Nucleus accumbens (tissue), 56 donors: ENCODE measurements at regions not wholly inside any gene's neighbourhood (a gene's known extent, or its start where the extent isn't known, plus 50 kb on each side); places are given as distances from the start of the nearest gene placed in this dataset.
"Not testable (repeated sequence)": the region's sequence is repeated elsewhere in the genome, so short reads cannot be mapped to it uniquely, and the experiment has no call there.

Experiments
- DNase-seq, 56 donors: peaks; one replicate each; lab custom pipeline; 2025; lab: John Stamatoyannopoulos, UW

GRCh38 chrX:40852586-40852985 is 117.2 kb upstream of the MED14 start:
- DNase-seq = no peak

DNA sequence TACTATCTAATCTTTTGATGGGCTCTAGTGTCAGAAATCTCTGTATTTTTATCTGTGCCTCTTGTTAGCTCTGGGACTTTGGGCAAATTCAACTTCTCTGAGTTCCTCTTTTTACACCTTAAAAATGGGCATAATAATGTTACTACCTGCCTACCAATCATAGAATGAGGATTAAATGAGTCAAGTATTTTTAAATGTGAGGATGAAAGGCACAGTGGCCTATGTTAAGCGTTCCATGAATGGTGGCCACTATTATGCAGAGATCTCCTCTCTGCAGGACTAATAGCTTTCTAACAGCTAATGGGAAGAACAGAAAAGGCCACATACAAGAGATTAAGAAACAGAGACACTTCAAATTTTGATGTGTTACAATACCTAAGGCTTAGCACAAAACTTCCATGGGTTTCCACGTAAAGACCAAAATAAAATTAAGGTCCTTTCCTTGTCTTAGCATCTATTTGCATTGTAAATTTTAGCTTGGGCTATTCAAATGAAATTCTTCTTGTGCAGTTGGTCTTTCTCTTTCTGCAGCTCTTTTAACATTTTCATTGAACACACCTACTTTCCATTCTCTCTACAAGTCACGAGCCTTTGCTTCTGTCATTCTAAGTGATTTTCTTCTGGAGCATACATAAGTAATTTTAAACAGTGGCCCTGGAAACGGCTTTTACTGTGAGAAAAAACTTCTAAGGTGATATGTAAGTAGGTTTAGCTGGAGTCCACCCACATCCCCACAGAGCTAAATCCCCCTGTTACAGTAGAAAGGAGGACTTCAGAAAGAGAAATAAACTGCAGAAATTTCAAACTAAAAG is 117.9 kb upstream of the MED14 start:
- no peak for DNase-seq

GRCh38 chrX:40853816-40854123 is 118.4 kb upstream of the MED14 start:
- no peak for DNase-seq

DNA sequence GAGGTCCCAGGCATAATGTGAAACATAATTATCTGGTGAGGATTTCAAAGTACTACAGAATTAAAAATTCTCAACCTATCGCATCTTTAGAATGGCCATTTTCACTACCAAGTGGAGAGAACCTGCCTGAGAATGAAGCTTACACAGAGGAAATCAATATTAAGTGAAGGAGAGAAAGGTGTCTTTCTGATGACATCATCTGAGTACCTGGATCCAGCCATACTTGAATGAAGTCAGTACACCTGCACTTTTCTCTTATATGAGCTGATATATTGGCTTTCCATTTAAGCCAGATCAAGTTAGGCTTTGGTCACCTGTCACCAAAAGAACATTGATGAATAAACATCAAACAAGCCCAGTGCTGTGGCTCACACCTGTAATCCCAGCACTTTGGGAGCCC is 118.9 kb upstream of the MED14 start:
- no peak for DNase-seq

- no peak for DNase-seq
Measured at GRCh38 chrX:40855411-40855810, 120.1 kb upstream of the MED14 start.

DNA sequence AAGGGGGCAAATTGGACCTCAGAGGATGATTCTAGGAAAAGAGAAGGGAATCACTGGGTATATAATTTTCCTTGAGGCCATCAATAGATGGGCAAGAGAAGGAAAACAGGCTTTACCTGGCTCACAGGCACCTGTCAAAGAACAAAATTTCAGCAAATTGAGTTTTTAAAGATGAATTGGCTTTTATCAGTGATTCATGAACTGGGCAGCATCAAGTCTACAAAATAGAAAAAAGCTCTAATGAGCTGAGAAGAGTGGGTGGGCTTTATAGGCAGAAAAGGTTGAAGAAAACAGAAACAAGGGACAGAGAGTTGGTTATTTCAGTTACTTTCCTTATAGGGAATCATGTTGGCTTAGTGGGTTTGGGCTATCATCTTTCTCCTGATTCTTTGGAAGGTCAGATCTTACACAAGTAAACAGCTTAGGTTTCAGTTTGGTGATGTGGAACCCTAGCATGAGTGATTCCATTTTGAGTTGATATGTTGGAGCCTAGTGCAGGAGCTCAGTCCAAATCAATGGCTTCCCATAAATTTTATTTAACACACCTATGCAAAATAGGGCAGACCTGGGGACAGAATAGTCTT is 120.7 kb upstream of the MED14 start:
- DNase-seq = no peak

- DNase-seq = not testable (repeated sequence)
Measured at GRCh38 chrX:40861952-40862554, 126.7 kb upstream of the MED14 start.

DNA sequence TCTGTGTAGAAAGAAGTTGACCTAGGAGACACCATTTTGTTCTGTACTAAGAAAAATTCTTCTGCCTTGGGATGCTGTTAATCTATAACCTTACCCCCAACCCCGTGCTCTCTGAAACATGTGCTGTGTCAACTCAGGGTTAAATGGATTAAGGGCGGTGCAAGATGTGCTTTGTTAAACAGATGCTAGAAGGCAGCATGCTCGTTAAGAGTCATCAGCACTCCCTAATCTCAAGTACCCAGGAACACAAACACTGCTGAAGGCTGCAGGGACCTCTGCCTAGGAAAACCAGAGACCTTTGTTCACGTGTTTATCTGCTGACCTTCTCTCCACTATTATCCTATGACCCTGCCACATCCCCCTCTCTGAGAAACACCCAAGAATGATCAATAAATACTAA is 127.9 kb upstream of the MED14 start:
- not testable (repeated sequence) for DNase-seq

GRCh38 chrX:40863671-40864070 is 128.3 kb upstream of the MED14 start:
- DNase-seq = no peak

DNA sequence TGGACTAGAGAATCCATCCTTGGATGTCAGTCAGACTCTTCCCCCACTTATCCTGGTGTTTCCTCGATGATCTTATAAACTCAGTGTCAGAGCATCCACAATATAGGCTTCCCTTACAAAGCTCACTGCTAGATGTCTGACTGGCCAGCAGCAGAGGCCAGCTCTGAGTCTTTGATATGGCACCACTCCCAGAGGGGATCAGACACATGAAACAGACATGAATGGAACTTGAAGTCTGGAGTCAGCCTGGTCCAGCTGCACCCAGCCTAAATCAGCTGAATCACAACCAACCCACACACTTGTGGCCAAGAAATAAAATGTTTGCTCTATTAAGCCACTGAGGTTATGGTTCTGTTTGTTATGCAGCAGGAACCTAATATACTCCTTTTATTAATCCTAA is 129.6 kb upstream of the MED14 start:
- DNase-seq = no peak

- DNase-seq = no peak
Measured at GRCh38 chrX:40866893-40867292, 131.6 kb upstream of the MED14 start.

GRCh38 chrX:40867352-40867751 is 132.0 kb upstream of the MED14 start:
- DNase-seq = peak in 8 of 56 donors; percentile 0 to 13 (median 2)

DNA sequence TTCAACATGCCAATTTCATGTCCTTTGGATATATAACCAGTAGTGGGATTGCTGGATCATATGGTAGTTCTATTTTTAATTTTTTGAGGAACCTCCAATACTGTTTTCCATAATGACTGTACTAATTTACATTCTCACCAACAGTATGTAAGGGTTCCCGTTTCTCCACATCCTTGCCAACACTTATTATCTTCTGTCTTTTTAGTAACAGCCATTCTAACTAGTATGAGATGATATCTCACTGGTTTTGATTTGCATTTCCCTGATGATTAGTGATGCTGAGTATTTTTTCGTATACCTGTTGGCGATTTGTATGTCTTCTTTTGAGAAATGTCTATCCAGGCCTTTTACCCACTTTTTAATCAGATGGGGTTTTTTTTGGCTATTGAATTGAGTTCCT is 133.5 kb upstream of the MED14 start:
- no peak for DNase-seq

DNA sequence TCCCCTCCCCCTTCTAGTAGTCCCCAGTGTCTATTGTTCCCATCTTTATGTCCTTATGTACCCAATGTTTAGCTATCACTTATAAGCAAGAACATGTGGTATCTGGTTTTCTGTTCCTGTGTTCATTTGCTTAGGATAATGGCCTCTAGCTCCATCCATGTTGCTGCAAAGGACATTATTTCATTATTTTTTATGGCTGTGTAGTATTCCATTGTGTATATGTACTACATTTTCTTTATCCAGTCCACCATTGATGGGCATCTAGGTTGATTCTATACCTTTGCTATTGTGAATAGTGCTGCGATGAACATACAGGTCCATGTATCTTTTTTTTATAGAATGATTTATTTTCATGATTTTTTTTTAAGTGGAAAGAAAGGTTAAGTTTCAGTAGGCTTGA is 135.6 kb upstream of the MED14 start:
- DNase-seq = not testable (repeated sequence)

GRCh38 chrX:40871385-40872082 is 136.2 kb upstream of the MED14 start:
- DNase-seq = no peak

- no peak for DNase-seq
Measured at GRCh38 chrX:40872351-40872750, 137.0 kb upstream of the MED14 start.

GRCh38 chrX:40875476-40875875 is 140.1 kb upstream of the MED14 start:
- no peak for DNase-seq

DNA sequence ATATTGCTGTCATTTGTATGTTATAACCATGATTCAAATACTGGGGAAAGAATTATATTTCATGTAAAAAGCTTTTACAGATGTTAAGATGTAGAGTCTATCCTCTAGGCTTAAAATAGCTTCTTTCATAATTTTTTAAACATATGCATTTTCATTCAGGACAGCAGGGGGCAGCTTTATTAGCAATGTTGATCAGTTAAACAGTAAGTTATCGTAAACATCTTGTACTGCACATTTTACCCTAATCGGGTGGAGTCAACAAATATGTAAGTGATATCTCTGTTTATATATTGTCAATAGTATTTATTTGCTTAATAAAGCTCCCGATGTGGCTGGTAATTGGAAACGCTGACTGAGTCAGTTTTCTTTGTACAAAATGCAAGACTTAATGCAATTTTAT is 142.5 kb upstream of the MED14 start:
- no peak for DNase-seq

DNA sequence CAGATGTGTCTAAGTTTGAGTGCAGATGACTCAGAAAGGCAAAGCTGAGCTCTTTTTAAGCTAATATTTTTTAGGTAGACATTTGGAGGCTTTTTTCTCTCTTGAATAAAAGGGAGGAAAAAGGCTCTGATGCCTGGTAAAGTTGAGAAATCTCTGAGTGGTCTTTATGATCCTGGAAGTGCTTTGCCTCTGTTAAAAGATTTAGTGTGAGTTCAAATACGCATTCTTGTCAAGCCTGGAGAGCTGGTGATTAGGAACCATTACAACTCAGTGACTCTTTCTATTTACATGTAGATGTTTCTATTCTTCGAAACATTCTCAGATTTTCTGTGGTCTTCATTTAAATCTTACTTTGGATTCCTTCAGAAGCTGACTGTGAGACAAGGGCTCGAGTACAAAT is 143.4 kb upstream of the MED14 start:
- DNase-seq = no peak

DNA sequence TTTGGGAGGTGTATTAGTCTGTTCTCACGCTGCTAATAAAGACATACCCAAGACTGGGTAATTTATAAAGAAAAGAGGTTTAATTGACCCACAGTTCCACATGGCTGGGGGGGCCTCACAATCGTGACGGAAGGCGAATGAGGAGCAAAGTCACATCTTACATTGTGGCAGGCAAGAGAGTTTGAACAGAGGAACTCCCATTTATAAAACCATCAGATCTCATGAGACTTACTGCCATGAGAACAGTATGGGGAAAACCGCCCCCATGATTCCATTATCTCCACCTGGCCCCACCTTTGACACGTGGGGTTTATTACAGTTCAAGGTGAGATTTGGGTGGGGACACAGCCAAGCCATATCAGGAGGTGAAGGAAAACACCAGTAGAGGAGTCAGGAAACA is 143.8 kb upstream of the MED14 start:
- not testable (repeated sequence) for DNase-seq

DNA sequence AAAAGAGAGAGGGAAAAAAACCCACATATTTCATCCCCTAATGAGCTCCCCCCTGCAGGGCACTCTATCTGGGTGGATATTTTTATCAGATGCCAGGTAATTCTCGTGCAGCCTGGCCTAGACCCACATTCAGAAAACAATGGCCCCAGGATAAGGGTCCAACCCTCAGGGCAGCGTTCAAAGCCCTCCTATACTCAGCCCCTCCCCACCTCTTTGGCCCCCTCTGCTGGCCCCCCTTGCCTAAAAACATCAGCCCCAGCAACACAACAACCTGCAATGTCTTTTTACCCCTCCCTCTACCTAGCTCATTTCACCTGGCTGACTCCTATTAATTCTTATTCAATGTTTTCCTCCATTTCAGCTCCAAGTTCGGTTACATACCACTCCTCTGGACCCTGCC is 145.4 kb upstream of the MED14 start:
- no peak for DNase-seq
